ENCODE measurements at regions not wholly inside any gene's neighbourhood (a gene's known extent, or its start where the extent isn't known, plus 50 kb on each side); places are given as distances from the start of the nearest gene placed in this dataset.

- TF ChIP-seq USF2 (IDR thresholded peaks at IDR 0.05) (no peak), MAZ (IDR thresholded peaks at IDR 0.05; ENCODE audit: borderline replicate concordance, low read depth, low read length) (no peak), ATOH8 (CRISPR knock-in tag; IDR thresholded peaks at IDR 0.05; ENCODE audit: low read depth) (no peak), RAD21 (conservative IDR thresholded peaks at IDR 0.05 in 1 of 2, IDR thresholded peaks at IDR 0.05 in 1 of 2) (no peak), JUNB (IDR thresholded peaks at IDR 0.05) (no peak), TP53 (CRISPR knock-in tag; IDR thresholded peaks at IDR 0.05) (no peak), ZFP36 (IDR thresholded peaks at IDR 0.05; ENCODE audit: borderline replicate concordance, partially characterized antibody) (no peak), JUN (IDR thresholded peaks at IDR 0.05) (no peak), MAFK (IDR thresholded peaks at IDR 0.05; ENCODE audit: partially characterized antibody) (no peak), RCOR1 (IDR thresholded peaks at IDR 0.05; ENCODE audit: low read depth, low read length) (no peak), MYC (IDR thresholded peaks at IDR 0.05; ENCODE audit: borderline replicate concordance, low read length) (no peak), HEYL (CRISPR knock-in tag; IDR thresholded peaks at IDR 0.05) (no peak), EHF (CRISPR knock-in tag; IDR thresholded peaks at IDR 0.05) (no peak), CHD2 (IDR thresholded peaks at IDR 0.05; ENCODE audit: low read length, partially characterized antibody) (no peak), RNF2 (IDR thresholded peaks at IDR 0.05; ENCODE audit: borderline replicate concordance, low read depth) (no peak), CEBPB (IDR thresholded peaks at IDR 0.05) (no peak), HDAC2 (IDR thresholded peaks at IDR 0.05) (no peak), PHF8 (IDR thresholded peaks at IDR 0.05; ENCODE audit: borderline replicate concordance, low read depth) (no peak), ELK1 (IDR thresholded peaks at IDR 0.05; ENCODE audit: low read depth, low read length) (no peak)
- ChIA-PET POLR2A (interaction anchor here (7.2 kb wide), 1 partner anchor 111 kb away, joined by 93 read pairs; the partner anchor contains the start of gene GADD45A), CTCF (interaction anchor here (0.9 to 5.2 kb wide), 3 partner anchors 12 to 39 kb away, joined by 3 to 39 read pairs (median 4); no protein-coding TSS in a partner anchor)
- DNase-seq (ENCODE audit: low read depth in 1 of 2, low spot score in 1 of 2) (no peak), ATAC-seq (no peak), FAIRE-seq (no peak)
- Histone ChIP-seq H3K9me3 (no peaks in the 10 kb centered on the region), H3K4me1 (peaks cover 44% of the 10 kb centered on the region), H3K4me2 (no peak overlapping the region), H3K4me3 (no peak overlapping the region), H3K27ac (no peak overlapping the region)
- WGBS (ENCODE audit: missing lambda C conversion rate): 87% methylated on average over 5 of the region's 5 CpGs
These were observed 110.8 kb upstream of the GADD45A start for GRCh38 chr1:67574221-67574620.

GRCh38 chr1:67575861-67576260, 109.1 kb upstream of the GADD45A start:
- FAIRE-seq (no peak), ATAC-seq (peak in 1 of 2 experiments; percentile 27; a peak in 3 of 6 replicates), DNase-seq (ENCODE audit: low read depth in 1 of 2, low spot score in 1 of 2) (no peak)
- 75% methylated on average over 2 of the region's 2 CpGs for WGBS (ENCODE audit: missing lambda C conversion rate)
- ChIA-PET CTCF (no interaction called here), POLR2A (no interaction called here)
- Histone ChIP-seq H3K4me2 (no peak overlapping the region), H3K9me3 (no peaks in the 10 kb centered on the region), H3K27ac (peak overlapping the region in 1 of 2 experiments; percentile 57; a peak in 2 of 6 replicates), H3K4me3 (no peak overlapping the region), H3K4me1 (peaks cover 31% of the 10 kb centered on the region)
- TF ChIP-seq ZFP36 (IDR thresholded peaks at IDR 0.05; ENCODE audit: borderline replicate concordance, partially characterized antibody) (no peak), RCOR1 (IDR thresholded peaks at IDR 0.05; ENCODE audit: low read depth, low read length) (no peak), HOXB13 (CRISPR knock-in tag; IDR thresholded peaks at IDR 0.05; ENCODE audit: low read depth) (no peak), RFX5 (IDR thresholded peaks at IDR 0.05) (no peak), ZSCAN20 (CRISPR knock-in tag; IDR thresholded peaks at IDR 0.05) (no peak), CBX8 (IDR thresholded peaks at IDR 0.05) (no peak), CEBPB (IDR thresholded peaks at IDR 0.05) (no peak), USF2 (IDR thresholded peaks at IDR 0.05) (no peak), EP300 (IDR thresholded peaks at IDR 0.05) (no peak), FOXS1 (CRISPR knock-in tag; IDR thresholded peaks at IDR 0.05) (no peak), ZNF302 (CRISPR knock-in tag; IDR thresholded peaks at IDR 0.05) (no peak), JUN (IDR thresholded peaks at IDR 0.05) (no peak), MAZ (IDR thresholded peaks at IDR 0.05; ENCODE audit: borderline replicate concordance, low read depth, low read length) (no peak), ELK1 (IDR thresholded peaks at IDR 0.05; ENCODE audit: low read depth, low read length) (no peak), JUNB (IDR thresholded peaks at IDR 0.05) (no peak), EHMT2 (IDR thresholded peaks at IDR 0.05; ENCODE audit: low read depth) (no peak)
